Stomach (tissue), 4 donors: ENCODE measurements at regions not wholly inside any gene's neighbourhood (a gene's known extent, or its start where the extent isn't known, plus 50 kb on each side); places are given as distances from the start of the nearest gene placed in this dataset.

Experiments
- CTCF ChIP-seq, 7 experiments: fragments of 450-650 bp in 4 of 7; fragments of 200-600 bp in 3 of 7; sonication (generic) in 3 of 7; IDR thresholded peaks; one replicate each; pipeline ENCODE4 v1.5.1; 2016 to 2019; ENCODE audit warnings: antibody characterized with exemption in 7 of 7, control low read depth in 2 of 7, mild to moderate bottlenecking in 1 of 7
- EP300 ChIP-seq: sonication (generic); formaldehyde crosslinking; IDR thresholded peaks from one replicate; pipeline ENCODE4 v1.6.1; 2017; ENCODE audit warnings: antibody characterized with exemption

GRCh38 chr4:187921946-187922623 is 73.5 kb upstream of the ZFP42 start:
- TF ChIP-seq EP300 (no peak), CTCF (IDR thresholded peaks at IDR 0.05) (no peak)
